Adrenal gland (tissue), 5 donors: ENCODE measurements at regions not wholly inside any gene's neighbourhood (a gene's known extent, or its start where the extent isn't known, plus 50 kb on each side); places are given as distances from the start of the nearest gene placed in this dataset.

ENCODE experiments used
- CTCF ChIP-seq, 6 experiments: fragments of 450-650 bp in 4 of 6; fragments of 200-600 bp in 2 of 6; sonication (generic) in 1 of 6; IDR thresholded peaks; 1 replicate in 5 of 6; 2 replicates in 1 of 6; pipeline versions ENCODE4 v1.5.1 to v1.8.0; 2016 to 2021; ENCODE audit warnings: antibody characterized with exemption in 6 of 6, mild to moderate bottlenecking in 2 of 6, moderate library complexity in 1 of 6
- POLR2A ChIP-seq, 2 donors: fragments of 450-650 bp; IDR thresholded peaks; one replicate each; pipeline ENCODE4 v1.6.1; 2017; ENCODE audit warnings: antibody characterized with exemption in 2 of 2, mild to moderate bottlenecking in 2 of 2, moderate library complexity in 1 of 2
- donor health status: DM: no; HTN: no; CAD: no.

GRCh38 chr12:89020689-89021088 is 331.6 kb downstream of the DUSP6 start:
- TF ChIP-seq CTCF (IDR thresholded peaks at IDR 0.05) (no peak), POLR2A (IDR thresholded peaks at IDR 0.05) (no peak)
